Psoas muscle (tissue), 7 donors: ENCODE measurements at regions not wholly inside any gene's neighbourhood (a gene's known extent, or its start where the extent isn't known, plus 50 kb on each side); places are given as distances from the start of the nearest gene placed in this dataset.

Source experiments
- ATAC-seq, 4 donors: fragments of 200-7000 bp; cut with Tn5 transposase; one replicate each; pipeline ENCODE4 v1.9.1; 2020; ENCODE audit warnings: moderate library complexity in 3 of 4, mild to moderate bottlenecking in 2 of 4
- DNase-seq, 2 donors: peaks; one replicate each; pipeline ENCODE4 v3.0.0-alpha.2; 2020
- H3K27ac ChIP-seq: fragments of 200-600 bp; one replicate; pipeline ENCODE4 v1.8.0; 2022
- H3K27me3 ChIP-seq, 3 donors: fragments of 200-600 bp in 1 of 3; one replicate each; pipeline versions ENCODE4 v1.6.1 to v1.8.0; 2013 to 2022; ENCODE audit warnings: low read length in 2 of 3, mild to moderate bottlenecking in 2 of 3, moderate library complexity in 1 of 3; ENCODE audit not compliant: insufficient read depth in 3 of 3
- H3K36me3 ChIP-seq, 2 donors: fragments of 200-600 bp in 1 of 2; one replicate each; pipeline versions ENCODE4 v1.6.1 to v1.8.0; 2013 to 2022; ENCODE audit warnings: low read depth in 1 of 2, mild to moderate bottlenecking in 1 of 2, moderate library complexity in 1 of 2; ENCODE audit not compliant: insufficient read depth in 1 of 2
- H3K4me1 ChIP-seq: fragments of 200-600 bp; one replicate; pipeline ENCODE4 v1.8.0; 2022
- H3K4me3 ChIP-seq: fragments of 200-600 bp; one replicate; pipeline ENCODE4 v1.8.0; 2022; ENCODE audit warnings: mild to moderate bottlenecking
- H3K9me3 ChIP-seq: fragments of 200-600 bp; one replicate; pipeline ENCODE4 v1.8.0; 2022
- CTCF ChIP-seq: fragments of 200-600 bp; IDR thresholded peaks from one replicate; pipeline ENCODE4 v1.8.0; 2022; ENCODE audit warnings: antibody characterized with exemption
- WGBS, 3 donors: extraction: QIAGEN DNeasy Blood & Tissue Kit; methylation state at CpG; one replicate each; pipeline versions ENCODE4 v1.1.6 to v1.1.7; 2013; 5-methylcytosine and 5-hydroxymethylcytosine counted together
- intact Hi-C, 2 donors: fragments of 100-400 bp; cut with DNase I; formaldehyde crosslinking; loops; one replicate each; pipeline versions ENCODE4 v1.11.0 to v1.14.2; 2022
- donor health status: healthy with polysubstance abuse.
- donor health status: DM: no; HTN: no; CAD: no; lungs with moderate emphysema.
- donor health status: Bipolar disorder and iron deficiency.
- donor health status: healthy.
- donor health status: DM: yes; HTN: yes; CAD: no.
- donor health status: DM: no; HTN: no; CAD: no.
- donor health status: DM: yes; HTN: yes; CAD: no.

GRCh38 chrX:106415276-106415895 is 196.4 kb upstream of the RADX start:
- Histone ChIP-seq H3K9me3 (peaks cover 4% of the 10 kb centered on the region), H3K36me3 (no peaks in the 10 kb centered on the region), H3K4me1 (no peaks in the 10 kb centered on the region), H3K27ac (no peak overlapping the region), H3K4me3 (no peak overlapping the region), H3K27me3 (peaks cover 0 to 7% (median 0%) of the 10 kb centered on the region in 3 donors)
- intact Hi-C loops = no loop called here
- ATAC-seq = no peak
- WGBS, 3 donors = 36 to 45% (median 45%) methylated on average over 2 of the region's 2 CpGs
- no peak for DNase-seq
- peak; percentile 55 for TF ChIP-seq CTCF

GRCh38 chrX:106436691-106437090 is 175.1 kb upstream of the RADX start:
- DNase-seq = no peak
- intact Hi-C loops = no loop called here
- ATAC-seq = no peak
- H3K27ac ChIP-seq = no peak overlapping the region
- no peak overlapping the region for H3K4me3 ChIP-seq
- 24 to 27% (median 27%) methylated on average over 4 of the region's 4 CpGs for WGBS, 3 donors
- no peaks in the 10 kb centered on the region for H3K9me3 ChIP-seq
- peaks cover 0 to 6% (median 0%) of the 10 kb centered on the region in 3 donors for H3K27me3 ChIP-seq
- no peak for TF ChIP-seq CTCF
- no peaks in the 10 kb centered on the region for H3K4me1 ChIP-seq
- no peaks in the 10 kb centered on the region for H3K36me3 ChIP-seq

- no peak for DNase-seq
- peaks cover 0 to 9% (median 0%) of the 10 kb centered on the region in 3 donors for H3K27me3 ChIP-seq
- no peak for TF ChIP-seq CTCF
- no peak for ATAC-seq
- no peaks in the 10 kb centered on the region for H3K9me3 ChIP-seq
- 22 to 34% (median 26%) methylated on average over 3 of the region's 3 CpGs for WGBS, 3 donors
- H3K27ac ChIP-seq = no peak overlapping the region
- H3K36me3 ChIP-seq = no peaks in the 10 kb centered on the region
- intact Hi-C loops = no loop called here
- no peak overlapping the region for H3K4me3 ChIP-seq
- no peaks in the 10 kb centered on the region for H3K4me1 ChIP-seq
Observed at GRCh38 chrX:106437407-106437806, 174.4 kb upstream of the RADX start.

- Histone ChIP-seq H3K36me3 (no peaks in the 10 kb centered on the region), H3K27me3 (peaks cover 0 to 3% (median 0%) of the 10 kb centered on the region in 3 donors), H3K4me1 (no peaks in the 10 kb centered on the region), H3K9me3 (no peaks in the 10 kb centered on the region), H3K4me3 (no peak overlapping the region), H3K27ac (no peak overlapping the region)
- ATAC-seq (no peak), DNase-seq (no peak)
- WGBS, 3 donors = 45 to 54% (median 53%) methylated on average over 2 of the region's 2 CpGs
- intact Hi-C loops = no loop called here
- no peak for TF ChIP-seq CTCF
Observed at GRCh38 chrX:106450405-106450804, 161.4 kb upstream of the RADX start.

GRCh38 chrX:106451933-106452332 is 159.8 kb upstream of the RADX start:
- no peak for ATAC-seq
- TF ChIP-seq CTCF = no peak
- WGBS, 3 donors = 82 to 88% (median 83%) methylated on average over 2 of the region's 2 CpGs
- no peak for DNase-seq
- H3K27me3 ChIP-seq = peaks cover 0 to 7% (median 0%) of the 10 kb centered on the region in 3 donors
- intact Hi-C loops = no loop called here
- H3K4me3 ChIP-seq = no peak overlapping the region
- H3K9me3 ChIP-seq = no peaks in the 10 kb centered on the region
- H3K27ac ChIP-seq = no peak overlapping the region
- no peaks in the 10 kb centered on the region for H3K4me1 ChIP-seq
- H3K36me3 ChIP-seq = no peaks in the 10 kb centered on the region
